Uterus (tissue), 2 donors: ENCODE measurements at regions not wholly inside any gene's neighbourhood (a gene's known extent, or its start where the extent isn't known, plus 50 kb on each side); places are given as distances from the start of the nearest gene placed in this dataset.

Source experiments
- CTCF ChIP-seq, 4 experiments: fragments of 200-600 bp in 2 of 4; fragments of 450-650 bp in 2 of 4; sonication (generic) in 2 of 4; IDR thresholded peaks; one replicate each; pipeline ENCODE4 v1.5.1; 2016 to 2019; ENCODE audit warnings: antibody characterized with exemption in 4 of 4, mild to moderate bottlenecking in 2 of 4, moderate library complexity in 1 of 4
- POLR2A ChIP-seq, 2 donors: fragments of 450-650 bp; IDR thresholded peaks; one replicate each; pipeline ENCODE4 v1.6.1; 2016; ENCODE audit warnings: antibody characterized with exemption in 2 of 2, mild to moderate bottlenecking in 1 of 2, moderate library complexity in 1 of 2

- TF ChIP-seq CTCF (IDR thresholded peaks at IDR 0.05): no peak
- no peak for TF ChIP-seq POLR2A (IDR thresholded peaks at IDR 0.05)
Observed at GRCh38 chr7:21101541-21101940, 314.9 kb upstream of the SP8 start.
